ENCODE measurements at regions not wholly inside any gene's neighbourhood (a gene's known extent, or its start where the extent isn't known, plus 50 kb on each side); places are given as distances from the start of the nearest gene placed in this dataset.
"Not testable (repeated sequence)": the region's sequence is repeated elsewhere in the genome, so short reads cannot be mapped to it uniquely, and the experiment has no call there.

DNA sequence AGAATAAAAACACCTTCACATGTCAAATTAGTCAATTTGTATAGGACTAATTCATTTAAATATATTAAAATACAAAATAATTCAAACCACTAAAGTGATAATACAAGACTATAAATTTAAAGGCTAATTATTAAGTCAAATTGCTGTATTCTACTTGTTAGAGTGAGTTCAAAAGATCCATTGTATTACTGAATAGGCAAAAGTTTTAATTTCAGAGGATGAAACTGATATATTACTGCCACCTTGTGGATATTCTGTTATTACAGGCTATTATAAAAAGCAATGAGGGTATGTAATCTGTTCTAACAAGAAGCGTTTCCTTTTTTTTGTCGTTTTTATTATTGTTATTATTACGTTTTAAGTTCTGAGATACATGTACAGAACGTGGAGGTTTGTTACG is 1825.5 kb upstream of the TPTE start:
- TF ChIP-seq, protein P1, sequence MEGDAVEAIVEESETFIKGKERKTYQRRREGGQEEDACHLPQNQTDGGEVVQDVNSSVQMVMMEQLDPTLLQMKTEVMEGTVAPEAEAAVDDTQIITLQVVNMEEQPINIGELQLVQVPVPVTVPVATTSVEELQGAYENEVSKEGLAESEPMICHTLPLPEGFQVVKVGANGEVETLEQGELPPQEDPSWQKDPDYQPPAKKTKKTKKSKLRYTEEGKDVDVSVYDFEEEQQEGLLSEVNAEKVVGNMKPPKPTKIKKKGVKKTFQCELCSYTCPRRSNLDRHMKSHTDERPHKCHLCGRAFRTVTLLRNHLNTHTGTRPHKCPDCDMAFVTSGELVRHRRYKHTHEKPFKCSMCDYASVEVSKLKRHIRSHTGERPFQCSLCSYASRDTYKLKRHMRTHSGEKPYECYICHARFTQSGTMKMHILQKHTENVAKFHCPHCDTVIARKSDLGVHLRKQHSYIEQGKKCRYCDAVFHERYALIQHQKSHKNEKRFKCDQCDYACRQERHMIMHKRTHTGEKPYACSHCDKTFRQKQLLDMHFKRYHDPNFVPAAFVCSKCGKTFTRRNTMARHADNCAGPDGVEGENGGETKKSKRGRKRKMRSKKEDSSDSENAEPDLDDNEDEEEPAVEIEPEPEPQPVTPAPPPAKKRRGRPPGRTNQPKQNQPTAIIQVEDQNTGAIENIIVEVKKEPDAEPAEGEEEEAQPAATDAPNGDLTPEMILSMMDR (IDR thresholded peaks at IDR 0.05; ENCODE audit: insufficient read depth in 1 of 2, low read depth in 1 of 2, low read length in 1 of 2, severe bottlenecking in 1 of 2, unreplicated experiment in 1 of 2), result peak in 1 of 2 experiments; percentile 14
- H3K36me3 Mint-ChIP-seq (ENCODE audit: insufficient read depth, unreplicated experiment); H3K27me3 Mint-ChIP-seq (ENCODE audit: insufficient read depth, unreplicated experiment); H3K4me3 Mint-ChIP-seq (ENCODE audit: unreplicated experiment); H3K4me3 ChIP-seq (ENCODE audit: low read depth, low read length); DNase-seq; H3K9me3 ChIP-seq; intact Hi-C loops (cut with micrococcal nuclease; ENCODE audit: unreplicated experiment); CTCF ChIA-PET; H3K4me1 Mint-ChIP-seq (ENCODE audit: low read depth, unreplicated experiment); H3K36me3 ChIP-seq (ENCODE audit: control insufficient read depth, insufficient read depth, low read length); H3K27ac Mint-ChIP-seq (ENCODE audit: unreplicated experiment); H3K27me3 ChIP-seq (replicated peaks; ENCODE audit: control insufficient read depth, insufficient read depth, low read length); H3K4me1 ChIP-seq; BruUV-seq (replicated peaks); H3K9me3 Mint-ChIP-seq (ENCODE audit: unreplicated experiment); POLR2A ChIA-PET: not testable (repeated sequence)

DNA sequence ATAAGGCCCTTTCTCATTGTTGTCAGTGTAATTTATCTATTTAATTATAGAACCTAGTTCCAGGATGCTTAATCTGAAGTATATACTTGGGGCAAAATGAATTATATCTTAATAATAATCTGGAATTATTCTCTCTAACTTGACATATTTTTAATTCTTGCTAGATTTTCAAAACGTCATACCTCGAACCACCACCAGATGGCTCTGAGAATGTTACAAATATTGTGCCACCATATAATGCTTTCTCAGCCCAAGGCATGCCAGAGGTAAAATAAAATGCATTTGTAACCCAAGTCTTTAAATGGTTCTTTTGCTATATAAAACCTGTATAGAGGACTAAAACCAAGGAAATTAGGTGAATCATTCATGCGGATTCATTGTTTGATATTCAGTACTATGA is 1820.1 kb upstream of the TPTE start:
- H3K4me1 ChIP-seq; intact Hi-C loops (cut with micrococcal nuclease; ENCODE audit: unreplicated experiment): not testable (repeated sequence)

DNA sequence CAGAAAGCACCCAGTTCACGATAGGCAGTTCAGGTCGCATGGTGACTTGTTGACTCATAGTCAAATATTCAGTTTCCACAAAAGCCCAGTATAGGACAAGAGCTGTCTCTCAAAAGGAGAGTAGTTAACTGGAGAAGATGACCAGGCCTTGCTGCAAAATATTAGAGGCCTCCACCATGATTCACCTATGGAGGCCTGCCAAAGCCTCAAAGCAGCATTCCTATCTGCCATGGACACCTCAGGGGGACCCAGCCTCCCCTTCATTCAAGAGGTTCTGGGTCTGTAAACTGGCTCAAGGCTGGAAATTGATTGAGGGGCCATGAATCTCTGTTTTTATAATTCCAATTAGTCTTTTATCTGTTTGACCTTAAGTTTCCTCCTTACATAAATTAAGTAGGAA is 1815.6 kb upstream of the TPTE start:
- intact Hi-C loops (cut with micrococcal nuclease; ENCODE audit: unreplicated experiment); H3K4me1 ChIP-seq; CTCF ChIA-PET; H3K27me3 Mint-ChIP-seq (ENCODE audit: insufficient read depth, unreplicated experiment); H3K4me3 ChIP-seq (ENCODE audit: low read depth, low read length); H3K36me3 ChIP-seq (ENCODE audit: control insufficient read depth, insufficient read depth, low read length); POLR2A ChIA-PET; H3K4me3 Mint-ChIP-seq (ENCODE audit: unreplicated experiment); H3K4me1 Mint-ChIP-seq (ENCODE audit: low read depth, unreplicated experiment); H3K27me3 ChIP-seq (replicated peaks; ENCODE audit: control insufficient read depth, insufficient read depth, low read length); H3K9me3 ChIP-seq; H3K36me3 Mint-ChIP-seq (ENCODE audit: insufficient read depth, unreplicated experiment); DNase-seq; H3K27ac Mint-ChIP-seq (ENCODE audit: unreplicated experiment); H3K9me3 Mint-ChIP-seq (ENCODE audit: unreplicated experiment); BruUV-seq (replicated peaks): not testable (repeated sequence)

More for the DNA sequence above, 1820.1 kb upstream of the TPTE start:
- CTCF ChIA-PET; BruUV-seq (replicated peaks); POLR2A ChIA-PET; H3K36me3 Mint-ChIP-seq (ENCODE audit: insufficient read depth, unreplicated experiment); H3K27me3 Mint-ChIP-seq (ENCODE audit: insufficient read depth, unreplicated experiment); H3K4me3 ChIP-seq (ENCODE audit: low read depth, low read length); H3K9me3 ChIP-seq; DNase-seq; H3K27ac Mint-ChIP-seq (ENCODE audit: unreplicated experiment); H3K9me3 Mint-ChIP-seq (ENCODE audit: unreplicated experiment); H3K4me1 Mint-ChIP-seq (ENCODE audit: low read depth, unreplicated experiment); H3K27me3 ChIP-seq (replicated peaks; ENCODE audit: control insufficient read depth, insufficient read depth, low read length); H3K36me3 ChIP-seq (ENCODE audit: control insufficient read depth, insufficient read depth, low read length); H3K4me3 Mint-ChIP-seq (ENCODE audit: unreplicated experiment): not testable (repeated sequence)
